GM12874 (cell line): ENCODE measurements at regions not wholly inside any gene's neighbourhood (a gene's known extent, or its start where the extent isn't known, plus 50 kb on each side); places are given as distances from the start of the nearest gene placed in this dataset.

Experiments used
- TF ChIP-seq, protein P1 (sequence below): IDR thresholded peaks from 2 replicates; pipeline ENCODE4 v1.5.1; 2011; ENCODE audit warnings: low read depth, mild to moderate bottlenecking, control low read depth, low read length, moderate library complexity; ENCODE audit not compliant: insufficient read depth

- TF ChIP-seq, protein P1, sequence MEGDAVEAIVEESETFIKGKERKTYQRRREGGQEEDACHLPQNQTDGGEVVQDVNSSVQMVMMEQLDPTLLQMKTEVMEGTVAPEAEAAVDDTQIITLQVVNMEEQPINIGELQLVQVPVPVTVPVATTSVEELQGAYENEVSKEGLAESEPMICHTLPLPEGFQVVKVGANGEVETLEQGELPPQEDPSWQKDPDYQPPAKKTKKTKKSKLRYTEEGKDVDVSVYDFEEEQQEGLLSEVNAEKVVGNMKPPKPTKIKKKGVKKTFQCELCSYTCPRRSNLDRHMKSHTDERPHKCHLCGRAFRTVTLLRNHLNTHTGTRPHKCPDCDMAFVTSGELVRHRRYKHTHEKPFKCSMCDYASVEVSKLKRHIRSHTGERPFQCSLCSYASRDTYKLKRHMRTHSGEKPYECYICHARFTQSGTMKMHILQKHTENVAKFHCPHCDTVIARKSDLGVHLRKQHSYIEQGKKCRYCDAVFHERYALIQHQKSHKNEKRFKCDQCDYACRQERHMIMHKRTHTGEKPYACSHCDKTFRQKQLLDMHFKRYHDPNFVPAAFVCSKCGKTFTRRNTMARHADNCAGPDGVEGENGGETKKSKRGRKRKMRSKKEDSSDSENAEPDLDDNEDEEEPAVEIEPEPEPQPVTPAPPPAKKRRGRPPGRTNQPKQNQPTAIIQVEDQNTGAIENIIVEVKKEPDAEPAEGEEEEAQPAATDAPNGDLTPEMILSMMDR, result no peak
Measured at GRCh38 chrX:9249051-9249846, 215.3 kb upstream of the FAM9B start.

DNA sequence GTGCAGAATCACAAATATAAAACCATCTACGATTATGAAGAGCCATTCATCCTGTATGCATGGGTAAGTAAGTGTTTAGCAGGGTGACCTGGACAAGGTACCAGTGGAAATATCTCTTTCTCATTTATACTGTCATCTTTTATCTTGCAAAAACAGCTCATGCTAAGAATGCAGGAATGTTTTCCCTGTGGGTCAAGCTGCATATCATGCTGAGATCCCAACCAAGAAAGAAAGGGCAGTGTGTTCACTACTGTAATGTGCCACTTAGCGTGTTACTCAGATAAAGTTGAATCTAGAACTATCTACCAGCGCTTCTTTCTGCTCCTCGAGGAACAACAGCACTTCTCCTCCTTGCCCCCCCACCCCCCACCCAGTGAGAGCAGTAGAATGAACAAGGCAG, 212.7 kb upstream of the TBL1X start:
- TF ChIP-seq, protein P1, result no peak

DNA sequence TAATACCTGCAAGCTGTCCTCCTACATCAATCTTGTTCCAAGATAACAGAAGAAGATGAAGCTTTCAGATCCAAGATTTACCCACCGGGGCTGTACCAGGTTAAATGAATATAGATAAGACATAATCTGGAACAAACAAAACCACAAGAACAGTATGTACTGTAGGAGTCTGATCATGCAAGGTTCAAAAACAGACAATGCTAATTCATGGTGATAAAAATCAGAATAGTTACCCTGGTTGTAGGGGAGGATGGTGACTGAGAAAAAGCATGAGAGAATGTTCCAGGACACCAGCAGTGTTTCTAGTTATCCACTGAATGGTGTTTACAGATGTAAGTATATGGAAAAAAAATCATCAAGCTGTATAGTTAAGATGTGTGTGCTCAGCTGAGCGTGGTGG, 211.6 kb upstream of the TBL1X start:
- TF ChIP-seq, protein P1, result no peak

GRCh38 chrX:9257718-9258420, 207.0 kb upstream of the TBL1X start:
- TF ChIP-seq, protein P1, result no peak

DNA sequence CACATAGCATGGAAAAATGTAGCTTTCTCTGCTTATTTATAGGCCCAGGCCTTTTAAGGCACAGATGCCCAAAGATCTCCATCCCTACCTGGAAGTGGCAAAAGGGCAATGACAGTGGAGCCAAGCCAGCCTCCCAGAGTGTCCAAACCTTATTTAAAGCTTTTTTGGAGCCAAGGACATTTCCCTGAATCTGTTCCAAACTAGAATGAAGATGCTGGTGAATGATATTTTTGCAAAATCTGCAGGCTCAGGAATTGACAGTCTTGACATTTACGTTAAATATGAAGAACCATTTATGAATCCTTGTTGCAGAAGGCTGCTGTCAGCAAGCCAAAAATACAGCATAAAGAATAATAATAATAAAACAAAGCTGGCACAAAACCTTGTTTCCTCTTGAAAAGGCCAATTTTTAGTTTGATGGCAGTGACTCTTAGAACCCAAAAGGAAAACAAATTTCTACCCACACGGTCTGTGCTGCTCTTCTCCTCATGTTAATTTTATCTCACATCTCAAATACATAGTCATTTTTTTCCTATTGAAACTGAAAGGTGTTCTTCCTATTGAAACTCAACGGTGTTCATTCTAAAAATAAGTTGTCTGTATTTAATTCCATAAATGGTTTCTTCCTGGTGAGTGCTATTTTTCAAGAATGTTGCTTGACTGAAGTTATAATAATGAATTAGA, 206.3 kb upstream of the TBL1X start:
- TF ChIP-seq, protein P1, result no peak

DNA sequence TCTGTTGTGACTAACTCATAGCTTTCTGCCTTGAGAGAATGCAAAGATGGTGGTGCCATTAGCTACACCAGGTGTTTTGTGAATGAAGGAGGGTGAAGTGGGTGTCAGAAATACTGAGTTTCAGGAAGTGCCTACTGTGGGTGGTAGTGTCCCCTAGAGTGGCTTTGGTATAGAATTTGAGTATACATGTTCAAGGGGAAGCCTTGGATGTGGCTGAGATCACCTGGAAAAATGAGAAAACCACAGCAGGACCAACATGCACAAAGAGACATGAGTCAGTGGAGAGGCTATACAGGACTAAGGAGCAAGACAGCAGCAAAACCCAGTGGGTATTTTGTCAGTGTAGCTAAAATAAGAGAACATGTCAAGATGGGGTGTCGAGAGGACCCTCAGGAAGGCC, 204.3 kb upstream of the TBL1X start:
- TF ChIP-seq, protein P1, result no peak

- TF ChIP-seq, protein P1, result no peak
Measured at GRCh38 chrX:9267415-9267814, 197.4 kb upstream of the TBL1X start.
